ENCODE measurements at regions not wholly inside any gene's neighbourhood (a gene's known extent, or its start where the extent isn't known, plus 50 kb on each side); places are given as distances from the start of the nearest gene placed in this dataset.

DNA sequence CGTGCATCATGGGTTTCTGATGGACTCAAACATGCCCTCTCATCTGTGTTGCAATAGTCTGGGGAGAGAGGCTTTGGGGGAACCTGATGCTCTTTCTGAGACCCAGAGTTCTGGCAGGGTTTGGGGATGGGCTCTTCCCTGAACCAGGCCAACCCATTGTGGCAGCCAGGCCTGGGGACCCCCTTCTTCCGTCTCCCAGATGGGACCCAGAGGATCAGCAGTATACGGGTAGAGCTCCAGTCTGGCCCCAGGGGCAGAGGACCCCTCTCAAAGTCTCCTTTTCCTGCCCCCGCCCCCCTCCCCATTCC is 333.7 kb downstream of the DYSF start:
- TF ChIP-seq POLR2AphosphoS5 (IDR thresholded peaks at IDR 0.05; ENCODE audit: low read depth, low read length) = no peak
- TF ChIP-seq, protein P1, sequence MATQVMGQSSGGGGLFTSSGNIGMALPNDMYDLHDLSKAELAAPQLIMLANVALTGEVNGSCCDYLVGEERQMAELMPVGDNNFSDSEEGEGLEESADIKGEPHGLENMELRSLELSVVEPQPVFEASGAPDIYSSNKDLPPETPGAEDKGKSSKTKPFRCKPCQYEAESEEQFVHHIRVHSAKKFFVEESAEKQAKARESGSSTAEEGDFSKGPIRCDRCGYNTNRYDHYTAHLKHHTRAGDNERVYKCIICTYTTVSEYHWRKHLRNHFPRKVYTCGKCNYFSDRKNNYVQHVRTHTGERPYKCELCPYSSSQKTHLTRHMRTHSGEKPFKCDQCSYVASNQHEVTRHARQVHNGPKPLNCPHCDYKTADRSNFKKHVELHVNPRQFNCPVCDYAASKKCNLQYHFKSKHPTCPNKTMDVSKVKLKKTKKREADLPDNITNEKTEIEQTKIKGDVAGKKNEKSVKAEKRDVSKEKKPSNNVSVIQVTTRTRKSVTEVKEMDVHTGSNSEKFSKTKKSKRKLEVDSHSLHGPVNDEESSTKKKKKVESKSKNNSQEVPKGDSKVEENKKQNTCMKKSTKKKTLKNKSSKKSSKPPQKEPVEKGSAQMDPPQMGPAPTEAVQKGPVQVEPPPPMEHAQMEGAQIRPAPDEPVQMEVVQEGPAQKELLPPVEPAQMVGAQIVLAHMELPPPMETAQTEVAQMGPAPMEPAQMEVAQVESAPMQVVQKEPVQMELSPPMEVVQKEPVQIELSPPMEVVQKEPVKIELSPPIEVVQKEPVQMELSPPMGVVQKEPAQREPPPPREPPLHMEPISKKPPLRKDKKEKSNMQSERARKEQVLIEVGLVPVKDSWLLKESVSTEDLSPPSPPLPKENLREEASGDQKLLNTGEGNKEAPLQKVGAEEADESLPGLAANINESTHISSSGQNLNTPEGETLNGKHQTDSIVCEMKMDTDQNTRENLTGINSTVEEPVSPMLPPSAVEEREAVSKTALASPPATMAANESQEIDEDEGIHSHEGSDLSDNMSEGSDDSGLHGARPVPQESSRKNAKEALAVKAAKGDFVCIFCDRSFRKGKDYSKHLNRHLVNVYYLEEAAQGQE (IDR thresholded peaks at IDR 0.05; ENCODE audit: insufficient read depth in 1 of 2, low read depth in 2 of 2, low read length in 2 of 2) = no peak
- no peak for TF ChIP-seq TAF1 (IDR thresholded peaks at IDR 0.05; ENCODE audit: borderline replicate concordance, insufficient read depth, low read length)
- TF ChIP-seq SIN3A (IDR thresholded peaks at IDR 0.05; ENCODE audit: borderline replicate concordance, insufficient read depth, low read length) = no peak
- TF ChIP-seq FOXP2 (optimal IDR thresholded peaks at IDR 0.05; ENCODE audit: borderline replicate concordance, extremely low read depth, extremely low read length, insufficient read depth) = no peak

DNA sequence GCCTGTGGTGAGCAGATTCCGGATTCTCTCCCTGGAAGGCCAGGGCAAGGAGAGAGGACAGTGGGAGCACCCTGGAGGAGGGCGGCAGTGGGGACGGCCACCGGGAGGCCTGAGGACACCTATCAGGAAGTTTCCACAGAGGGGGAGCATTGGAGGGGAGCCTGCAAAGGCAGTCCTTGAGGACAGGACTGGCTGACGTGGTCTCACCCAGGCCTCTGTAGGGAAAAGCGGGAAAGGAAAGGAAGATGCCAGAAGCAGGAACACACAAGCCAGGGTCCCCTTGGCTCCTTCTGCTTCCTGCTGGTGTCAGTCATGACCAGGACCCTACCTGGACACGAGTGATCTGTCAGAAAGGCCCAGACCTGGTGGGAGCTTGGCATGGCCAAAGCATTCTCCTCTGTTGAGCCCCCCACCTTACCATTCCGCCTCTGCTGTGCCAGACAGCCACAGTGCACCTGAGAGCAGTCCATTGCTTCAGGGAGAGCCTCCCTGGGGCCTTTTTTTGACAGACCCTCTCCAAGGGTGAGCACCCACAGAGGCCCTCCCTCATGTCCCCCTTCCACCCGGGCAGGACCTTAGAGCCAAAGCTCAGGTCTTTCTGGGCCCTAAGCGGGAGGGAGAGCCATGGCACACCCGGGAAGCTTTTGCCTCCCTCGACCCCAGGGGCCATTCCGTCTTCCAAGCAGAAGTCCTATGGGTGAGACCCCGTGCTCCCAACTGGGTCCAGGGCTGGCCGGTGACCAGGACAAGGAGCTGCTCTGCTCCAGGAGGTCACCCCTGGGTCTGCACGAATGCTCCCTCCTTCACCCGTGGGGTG is 333.1 kb downstream of the DYSF start:
- TF ChIP-seq, protein P1 (IDR thresholded peaks at IDR 0.05; ENCODE audit: insufficient read depth in 1 of 2, low read depth in 2 of 2, low read length in 2 of 2) = no peak
- TF ChIP-seq TAF1 (IDR thresholded peaks at IDR 0.05; ENCODE audit: borderline replicate concordance, insufficient read depth, low read length) = no peak
- TF ChIP-seq POLR2AphosphoS5 (IDR thresholded peaks at IDR 0.05; ENCODE audit: low read depth, low read length) = no peak
- TF ChIP-seq FOXP2 (optimal IDR thresholded peaks at IDR 0.05; ENCODE audit: borderline replicate concordance, extremely low read depth, extremely low read length, insufficient read depth) = no peak
- no peak for TF ChIP-seq SIN3A (IDR thresholded peaks at IDR 0.05; ENCODE audit: borderline replicate concordance, insufficient read depth, low read length)

DNA sequence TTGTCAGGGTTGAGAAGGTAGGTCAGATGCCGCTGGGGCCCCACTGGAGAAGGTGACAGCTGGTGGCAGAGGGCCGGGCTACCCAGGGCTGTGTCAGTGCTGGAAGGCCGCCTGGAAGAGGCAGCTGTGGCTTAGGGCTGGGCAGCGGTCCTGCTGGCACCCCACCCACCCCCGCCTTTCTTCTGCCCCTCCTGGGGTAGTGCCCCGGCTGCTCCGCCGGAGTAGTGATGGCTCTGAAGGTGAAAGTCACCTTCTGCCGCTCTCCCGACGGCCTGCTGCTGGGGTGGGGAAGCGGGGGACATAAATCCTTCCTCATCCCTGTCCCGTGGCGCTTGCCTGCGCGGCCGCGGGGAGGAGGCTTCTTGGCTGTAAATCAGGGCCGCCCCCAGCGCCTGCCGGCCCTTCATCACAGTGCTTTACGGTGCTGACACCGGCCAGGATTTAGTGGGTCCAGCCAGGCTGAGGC is 332.2 kb downstream of the DYSF start:
- TF ChIP-seq, protein P1 (IDR thresholded peaks at IDR 0.05; ENCODE audit: insufficient read depth in 1 of 2, low read depth in 2 of 2, low read length in 2 of 2) = no peak
- TF ChIP-seq FOXP2 (optimal IDR thresholded peaks at IDR 0.05; ENCODE audit: borderline replicate concordance, extremely low read depth, extremely low read length, insufficient read depth) (no peak), TAF1 (IDR thresholded peaks at IDR 0.05; ENCODE audit: borderline replicate concordance, insufficient read depth, low read length) (no peak), POLR2AphosphoS5 (IDR thresholded peaks at IDR 0.05; ENCODE audit: low read depth, low read length) (no peak), SIN3A (IDR thresholded peaks at IDR 0.05; ENCODE audit: borderline replicate concordance, insufficient read depth, low read length) (no peak)

DNA sequence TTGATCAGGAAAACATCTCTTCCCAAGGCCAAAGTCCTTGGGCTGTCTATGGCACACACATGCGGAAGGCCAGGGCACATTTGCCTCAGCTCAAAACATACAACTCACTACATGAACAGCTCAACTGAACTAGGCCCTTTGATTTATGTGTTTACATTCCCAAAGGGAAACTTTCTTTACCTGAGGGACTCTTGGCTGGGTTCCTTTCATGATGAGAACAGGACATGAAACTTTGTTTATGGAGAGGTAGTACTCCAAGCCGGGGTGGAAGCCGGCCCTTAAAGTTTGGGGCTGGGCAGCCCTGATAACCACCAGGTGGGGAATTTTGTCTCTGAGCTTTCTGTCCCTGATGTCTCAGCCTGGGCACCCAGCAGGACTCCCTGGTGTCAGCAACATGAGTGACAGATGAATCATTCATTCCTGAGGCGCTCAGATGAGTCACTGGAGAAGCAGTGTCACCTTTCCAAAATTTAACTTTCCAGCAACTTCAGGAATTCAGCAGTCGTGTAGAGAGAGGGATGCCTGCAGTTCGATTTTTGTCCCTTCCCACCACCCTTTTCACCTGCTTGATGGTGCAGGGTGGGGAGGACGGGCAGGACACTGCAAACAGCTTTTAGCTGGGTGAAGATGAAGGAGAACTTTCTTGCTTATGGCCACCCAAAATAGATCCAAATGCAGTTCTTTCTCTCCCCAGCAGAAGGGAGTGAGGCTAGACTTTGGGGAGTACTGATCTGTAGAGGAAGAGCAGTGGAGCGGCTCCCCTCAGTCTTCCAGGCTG is 331.6 kb downstream of the DYSF start:
- TF ChIP-seq SIN3A (IDR thresholded peaks at IDR 0.05; ENCODE audit: borderline replicate concordance, insufficient read depth, low read length) = no peak
- TF ChIP-seq POLR2AphosphoS5 (IDR thresholded peaks at IDR 0.05; ENCODE audit: low read depth, low read length) = no peak
- TF ChIP-seq TAF1 (IDR thresholded peaks at IDR 0.05; ENCODE audit: borderline replicate concordance, insufficient read depth, low read length) = no peak
- TF ChIP-seq FOXP2 (optimal IDR thresholded peaks at IDR 0.05; ENCODE audit: borderline replicate concordance, extremely low read depth, extremely low read length, insufficient read depth) = no peak
- TF ChIP-seq, protein P1 (IDR thresholded peaks at IDR 0.05; ENCODE audit: insufficient read depth in 1 of 2, low read depth in 2 of 2, low read length in 2 of 2) = no peak
